Stimulated activated CD4-positive, alpha-beta T cell treated with anti-CD3 and anti-CD28 coated beads, Interleukin-1b, Interleukin-23, amount 100 ng/mL, for 24 hours (primary cell): ENCODE measurements at regions not wholly inside any gene's neighbourhood (a gene's known extent, or its start where the extent isn't known, plus 50 kb on each side); places are given as distances from the start of the nearest gene placed in this dataset.
"Not testable (repeated sequence)": the region's sequence is repeated elsewhere in the genome, so short reads cannot be mapped to it uniquely, and the experiment has no call there.

Experiments used
- DNase-seq, 4 experiments: peaks; one replicate each; pipeline ENCODE4 v3.0.0-alpha.2; 2020; ENCODE audit warnings: low read depth in 4 of 4, low spot score in 1 of 4

DNA sequence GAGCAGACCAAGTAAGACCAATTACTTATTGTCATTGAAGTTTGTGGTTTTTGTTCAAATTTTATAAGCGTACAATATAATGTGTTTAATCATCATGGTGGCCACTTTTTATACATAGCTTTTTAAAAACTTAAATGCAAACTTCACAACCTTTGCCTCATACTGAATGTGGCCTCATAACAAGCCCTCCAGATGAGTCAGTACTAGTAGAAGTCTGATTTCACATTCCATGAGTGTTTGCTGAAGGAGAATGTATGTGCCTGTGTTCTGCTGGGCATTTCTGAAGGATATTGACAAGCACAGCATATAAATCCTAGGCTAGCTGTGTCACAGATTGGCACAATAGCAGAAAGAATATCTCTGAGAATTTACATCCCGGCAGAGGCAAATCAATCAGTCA, 506.4 kb downstream of the TUBA3C start:
- DNase-seq = not testable (repeated sequence)

DNA sequence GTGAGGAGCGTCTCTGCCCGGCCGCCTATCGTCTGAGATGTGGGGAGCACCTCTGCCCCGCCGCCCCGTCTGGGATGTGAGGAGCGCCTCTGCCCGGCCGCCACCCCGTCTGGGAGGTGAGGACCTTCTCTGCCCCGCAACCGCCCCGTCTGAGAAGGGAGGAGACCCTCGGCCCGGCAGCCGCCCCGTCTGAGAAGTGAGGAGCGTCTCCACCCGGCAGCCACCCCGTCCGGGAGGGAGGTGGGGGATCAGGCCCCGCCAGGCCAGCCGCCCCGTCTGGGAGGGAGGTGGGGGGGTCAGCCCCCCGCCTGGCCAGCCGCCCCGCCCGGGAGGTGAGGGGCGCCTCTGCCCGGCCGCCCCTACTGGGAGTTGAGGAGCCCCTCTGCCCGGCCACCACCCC, 507.8 kb downstream of the TUBA3C start:
- DNase-seq = not testable (repeated sequence)

DNA sequence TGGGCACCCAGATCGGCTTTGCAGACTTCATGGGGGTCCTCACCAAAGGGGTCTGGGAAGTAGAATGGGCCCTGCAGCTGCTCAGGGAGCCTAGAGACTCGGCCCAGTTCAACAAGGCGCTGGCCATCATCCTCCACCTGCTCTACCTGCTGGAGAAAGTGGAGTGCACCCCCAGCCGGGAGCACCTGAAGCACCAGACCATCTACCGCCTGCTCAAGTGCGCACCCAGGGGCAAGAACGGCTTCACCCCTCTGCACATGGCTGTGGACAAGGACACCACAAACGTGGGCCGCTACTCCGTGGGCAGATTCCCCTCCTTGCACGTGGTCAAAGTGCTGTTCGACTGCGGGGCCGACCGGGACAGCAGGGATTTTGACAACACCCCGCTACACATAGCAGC, 515.0 kb downstream of the TUBA3C start:
- DNase-seq = not testable (repeated sequence)

DNA sequence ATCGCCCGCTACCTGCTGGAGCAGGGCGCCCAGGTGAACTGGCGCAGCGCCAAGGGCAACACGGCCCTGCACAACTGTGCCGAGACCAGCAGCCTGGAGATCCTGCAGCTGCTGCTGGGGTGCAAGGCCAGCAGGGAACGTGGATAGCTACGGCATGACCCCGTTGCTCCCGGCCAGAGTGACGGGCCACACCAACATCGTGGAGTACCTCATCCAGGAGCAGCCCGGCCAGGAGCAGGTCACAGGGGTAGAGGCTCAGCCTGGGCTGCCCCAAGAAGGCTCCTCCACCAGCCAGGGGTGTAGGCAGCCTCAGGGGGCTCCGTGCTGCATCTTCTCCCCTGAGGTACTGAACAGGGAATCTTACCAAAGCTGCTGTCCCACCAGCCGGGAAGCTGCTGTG, 515.9 kb downstream of the TUBA3C start:
- DNase-seq = not testable (repeated sequence)

DNA sequence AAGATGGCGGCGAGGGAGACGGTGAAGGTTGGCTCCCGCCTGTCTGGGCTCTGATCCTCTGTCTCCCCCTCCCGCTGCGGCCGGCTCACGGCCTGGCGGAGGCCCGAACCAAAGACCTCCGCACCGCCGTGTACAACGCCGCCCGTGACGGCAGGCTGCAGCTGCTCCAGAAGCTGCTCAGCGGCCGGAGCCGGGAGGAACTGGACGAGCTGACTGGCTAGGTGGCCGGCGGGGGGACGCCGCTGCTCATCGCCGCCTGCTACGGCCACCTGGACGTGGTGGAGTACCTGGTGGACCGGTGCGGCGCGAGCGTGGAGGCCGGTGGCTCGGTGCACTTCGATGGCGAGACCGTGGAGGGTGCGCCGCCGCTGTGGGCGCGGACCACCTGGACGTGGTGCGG, 516.5 kb downstream of the TUBA3C start:
- not testable (repeated sequence) for DNase-seq

DNA sequence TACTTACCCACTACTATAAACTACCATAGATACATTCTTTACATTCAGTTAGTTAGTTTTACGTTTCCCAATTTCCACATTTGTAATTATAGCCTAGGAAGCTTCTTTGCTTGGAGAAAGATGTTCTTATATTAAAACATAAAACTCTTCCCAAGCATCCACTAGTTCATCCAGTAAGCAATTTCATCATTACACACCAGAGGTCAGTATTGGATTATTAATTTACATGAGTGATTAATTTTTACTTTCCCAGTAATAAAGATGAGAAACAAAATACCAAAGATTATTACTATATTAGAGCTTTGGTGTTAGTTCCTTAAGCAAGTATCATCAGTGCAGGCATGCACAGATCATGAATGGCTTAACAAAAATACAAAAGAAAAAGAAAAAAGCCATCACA, 518.4 kb downstream of the TUBA3C start:
- not testable (repeated sequence) for DNase-seq

DNA sequence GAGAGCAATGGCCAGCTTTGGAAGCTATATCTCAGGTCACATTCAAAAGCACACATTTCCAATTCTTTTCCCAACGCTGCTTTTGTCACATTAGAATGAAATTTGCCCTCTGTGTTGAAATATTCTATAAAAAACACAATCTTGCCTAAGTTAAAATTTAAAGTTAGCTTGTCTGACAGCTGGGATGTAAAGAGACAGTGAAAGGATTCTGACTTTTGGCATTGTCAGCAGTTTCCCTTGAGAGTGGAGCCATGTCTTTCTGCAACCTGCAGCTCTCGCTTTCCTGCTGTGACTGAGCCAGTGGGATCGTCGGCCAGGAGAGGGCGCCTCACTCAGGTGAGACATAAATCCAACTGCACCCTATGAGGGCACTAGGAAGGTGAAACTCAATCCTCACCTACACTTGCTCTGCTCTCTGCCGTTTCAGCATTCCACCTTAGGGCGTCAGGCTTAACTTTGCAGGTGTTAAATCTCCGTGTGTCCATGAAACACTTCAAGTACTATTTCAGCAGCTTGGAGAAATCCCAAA, 537.9 kb downstream of the TUBA3C start:
- DNase-seq = peak in 2 of 4 experiments; percentile 1

DNA sequence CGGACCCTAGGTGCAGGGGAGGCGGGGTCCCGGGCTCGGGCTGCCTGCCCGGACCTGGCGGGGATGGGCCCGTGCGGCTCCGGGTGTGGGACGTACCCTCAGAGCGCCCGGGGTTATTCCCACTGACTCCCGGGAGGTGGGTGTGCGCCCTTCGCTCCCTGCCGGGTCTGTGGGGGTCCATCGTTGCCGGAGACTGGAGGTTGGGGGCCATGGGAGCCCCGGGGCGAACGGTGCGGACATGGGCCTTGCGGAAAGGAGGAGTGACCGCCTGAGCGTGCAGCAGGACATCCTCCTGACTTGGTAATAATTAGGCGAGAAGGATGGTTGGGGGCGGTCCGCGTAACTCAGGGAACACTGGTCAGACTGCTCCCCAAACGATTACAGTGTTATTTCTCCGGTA, 552.7 kb downstream of the TUBA3C start:
- DNase-seq = not testable (repeated sequence)

DNA sequence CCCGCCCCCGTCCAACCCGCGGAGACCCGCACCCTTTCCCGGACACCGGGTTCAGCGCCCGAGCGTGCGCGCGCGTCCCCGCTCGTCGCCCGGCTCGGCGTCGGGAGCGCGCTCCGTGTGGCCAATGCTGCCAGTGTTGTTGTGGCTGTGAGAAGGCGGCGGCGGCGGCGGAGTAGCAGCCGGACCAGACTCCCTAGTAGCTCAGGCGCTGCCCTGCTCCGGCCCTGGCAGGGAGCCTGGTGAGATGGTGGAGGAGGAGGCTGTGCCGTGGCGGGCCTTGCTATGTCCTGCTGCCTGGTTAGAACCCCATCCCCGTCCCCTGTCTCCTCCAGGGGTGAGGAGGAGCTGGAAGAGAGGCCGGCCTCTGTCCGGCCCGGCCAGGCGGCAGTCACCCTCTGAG, 553.2 kb downstream of the TUBA3C start:
- no peak for DNase-seq

DNA sequence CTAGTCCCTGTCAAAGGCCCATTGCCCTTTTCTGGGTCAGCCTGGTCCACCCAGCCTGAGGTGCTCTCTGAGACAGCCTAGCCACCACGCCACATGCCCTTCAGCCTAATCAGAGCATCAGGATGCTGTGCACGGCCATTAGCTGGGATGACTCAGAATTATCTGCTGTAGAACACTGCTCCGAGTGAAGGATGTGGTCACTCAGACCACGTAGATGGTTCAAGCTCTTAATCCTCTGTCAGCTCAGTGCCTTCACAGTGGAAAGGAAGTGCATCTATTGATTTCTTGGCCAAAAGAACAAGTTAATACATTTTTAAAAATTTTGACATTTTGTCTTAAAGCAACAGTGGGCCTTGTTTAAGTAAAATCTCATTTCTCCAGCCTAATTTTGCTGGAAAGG, 557.6 kb downstream of the TUBA3C start:
- DNase-seq = not testable (repeated sequence)

DNA sequence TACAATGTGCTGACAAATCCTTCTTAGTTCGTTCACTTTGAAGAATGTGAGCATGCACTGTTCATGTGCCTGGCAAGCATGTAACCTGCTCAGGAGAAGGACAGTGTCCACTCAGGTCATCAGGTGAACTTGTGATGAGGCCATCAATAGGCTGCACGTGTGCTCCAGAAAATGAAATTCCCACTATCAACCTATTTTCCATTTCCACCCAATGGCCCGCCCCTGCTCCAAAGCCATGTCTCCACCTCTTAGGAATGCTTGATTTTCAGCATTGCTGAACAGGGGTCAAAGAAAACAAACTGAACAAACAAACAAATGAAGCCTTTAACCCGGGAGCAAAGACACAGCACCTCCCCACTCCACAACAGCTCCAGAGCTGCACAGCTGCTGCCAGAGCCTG, 563.2 kb downstream of the TUBA3C start:
- DNase-seq = not testable (repeated sequence)

DNA sequence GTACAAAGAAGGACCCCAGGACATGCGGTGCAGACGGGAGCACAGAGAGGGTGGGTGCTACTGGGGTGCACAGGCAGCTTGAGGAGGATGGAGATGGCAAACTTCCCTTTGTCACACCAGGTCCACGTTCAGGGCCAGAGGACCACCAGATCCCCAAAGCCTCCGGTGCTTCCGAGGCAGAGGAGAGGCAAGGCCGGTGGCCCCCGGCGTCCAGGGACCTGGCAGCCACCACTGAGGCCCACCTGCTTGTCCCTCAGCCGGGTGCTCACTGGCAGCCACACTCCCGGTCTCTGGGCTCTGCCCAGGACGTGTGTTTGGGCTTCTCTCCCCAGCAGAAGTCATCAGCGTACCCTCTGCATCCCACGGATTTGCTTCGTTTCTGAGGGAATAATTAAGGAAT, 571.1 kb downstream of the TUBA3C start:
- not testable (repeated sequence) for DNase-seq

DNA sequence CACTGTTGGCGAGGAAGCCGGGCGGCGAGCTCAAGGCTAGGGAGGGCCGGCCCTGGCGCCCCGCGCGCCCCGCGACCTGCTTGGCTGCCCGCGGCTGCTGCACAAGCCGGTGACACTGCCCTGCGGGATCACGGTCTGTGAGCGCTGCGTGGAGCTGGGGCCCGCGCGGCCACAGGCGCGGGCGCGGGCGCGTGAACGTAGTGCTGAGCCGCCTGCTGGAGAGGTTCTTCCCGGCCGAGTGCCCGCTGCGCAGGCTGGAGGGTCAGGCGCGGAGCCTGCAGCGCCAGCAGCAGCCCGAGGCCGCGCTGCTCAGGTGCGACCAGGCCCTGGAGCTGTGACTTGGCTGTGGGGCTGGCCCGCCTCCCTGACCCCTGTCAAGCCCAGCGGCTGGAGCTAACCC, 572.3 kb downstream of the TUBA3C start:
- DNase-seq = not testable (repeated sequence)

DNA sequence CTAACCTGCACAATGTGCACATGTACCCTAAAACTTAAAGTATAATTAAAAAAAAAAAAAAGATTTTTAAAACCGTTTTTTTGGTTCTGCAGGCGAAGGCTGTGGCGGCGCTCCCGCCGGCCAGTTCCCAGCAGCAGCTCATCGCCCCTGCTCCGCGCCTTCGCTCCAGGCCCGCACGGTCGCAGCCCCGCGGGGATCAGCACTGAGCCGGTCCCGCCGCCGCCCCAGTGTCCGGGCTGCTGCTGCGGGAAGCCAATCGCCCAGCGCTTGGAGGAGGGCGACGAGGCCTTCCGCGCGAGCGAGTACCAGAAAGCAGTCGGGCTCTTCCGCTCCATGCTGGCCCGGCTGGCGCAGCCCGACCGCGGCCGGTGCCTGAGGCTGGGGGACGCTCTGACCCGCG, 572.8 kb downstream of the TUBA3C start:
- DNase-seq = not testable (repeated sequence)

DNA sequence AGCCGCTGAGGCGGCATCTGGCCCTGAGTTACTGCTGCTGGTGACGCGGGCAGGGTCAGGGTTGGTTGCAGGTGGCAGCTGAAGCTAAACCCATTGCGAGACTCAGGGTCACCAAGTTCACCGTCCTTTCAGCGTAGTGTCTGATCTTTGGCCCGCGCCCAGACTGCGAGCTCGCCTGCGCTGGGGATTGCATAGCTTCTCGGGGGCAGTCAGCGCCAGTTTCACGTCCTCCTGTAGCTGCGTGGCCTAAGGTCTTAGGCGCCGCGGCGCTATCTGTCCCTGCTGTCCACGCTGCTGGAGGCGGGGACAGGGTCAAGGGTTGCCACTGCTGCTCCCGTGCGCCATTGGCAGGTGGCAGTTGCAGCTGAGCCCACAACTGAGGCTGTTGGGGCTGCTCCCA, 581.3 kb downstream of the TUBA3C start:
- not testable (repeated sequence) for DNase-seq

DNA sequence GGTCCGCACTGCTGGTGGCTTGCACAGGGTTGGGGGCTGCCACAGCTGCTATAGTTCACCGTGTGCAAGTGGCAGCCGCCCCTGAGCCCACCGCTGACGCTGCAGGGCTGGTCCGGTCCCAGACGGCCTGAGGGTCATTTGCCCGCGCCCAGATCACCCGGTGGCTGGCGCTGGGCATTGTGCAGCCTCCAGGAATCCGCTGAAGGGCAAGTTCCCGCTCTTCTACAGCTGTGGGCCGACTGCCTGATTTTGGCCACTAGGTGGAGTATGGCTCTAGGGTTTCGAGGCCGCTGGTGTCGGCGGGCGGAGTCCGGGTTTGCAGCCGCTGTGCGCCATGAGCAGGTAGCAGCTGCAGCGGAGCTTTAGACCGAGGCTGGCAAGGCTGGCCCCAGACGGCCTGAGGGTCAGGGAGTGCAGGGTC, 581.8 kb downstream of the TUBA3C start:
- not testable (repeated sequence) for DNase-seq

DNA sequence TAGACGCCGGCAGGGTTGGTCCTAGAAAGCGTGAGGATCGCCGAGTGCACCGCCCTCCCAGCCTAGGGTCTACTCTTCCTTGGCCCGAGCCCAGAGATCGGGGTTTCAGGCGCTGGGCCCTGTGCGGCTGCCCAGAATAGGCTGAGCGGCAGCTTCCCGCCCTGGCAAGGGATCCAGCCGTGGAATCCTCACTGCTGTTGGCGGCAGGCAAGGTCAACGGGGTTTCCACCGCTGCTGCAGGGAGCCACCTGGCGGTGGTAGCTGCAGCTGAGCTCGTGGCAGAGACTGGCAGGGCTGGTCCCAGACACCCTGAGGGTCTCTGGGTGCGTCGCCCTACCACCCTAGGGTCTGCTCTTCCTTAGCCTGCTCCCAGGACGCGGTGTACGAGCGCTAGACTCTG, 583.1 kb downstream of the TUBA3C start:
- not testable (repeated sequence) for DNase-seq

DNA sequence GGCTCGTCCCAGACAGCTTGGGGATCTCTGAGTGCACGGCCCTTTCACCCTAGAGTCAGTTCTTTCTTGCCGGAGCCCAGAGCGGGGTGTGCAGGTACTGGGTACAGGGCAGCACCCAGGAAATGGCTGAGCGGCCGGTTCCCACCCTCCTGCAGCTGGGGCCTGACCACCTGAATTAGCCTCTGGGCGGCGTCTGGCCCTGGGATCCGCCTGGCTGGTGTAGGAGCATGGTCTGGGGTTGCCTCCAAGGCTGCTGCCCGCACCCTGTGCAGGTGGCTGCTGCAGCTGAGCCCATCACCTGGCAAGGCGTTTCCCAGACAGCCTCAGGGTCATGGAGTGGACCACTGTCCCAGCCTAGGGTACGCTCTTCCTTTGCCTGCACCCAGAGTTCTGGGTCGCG, 583.7 kb downstream of the TUBA3C start:
- DNase-seq = not testable (repeated sequence)

DNA sequence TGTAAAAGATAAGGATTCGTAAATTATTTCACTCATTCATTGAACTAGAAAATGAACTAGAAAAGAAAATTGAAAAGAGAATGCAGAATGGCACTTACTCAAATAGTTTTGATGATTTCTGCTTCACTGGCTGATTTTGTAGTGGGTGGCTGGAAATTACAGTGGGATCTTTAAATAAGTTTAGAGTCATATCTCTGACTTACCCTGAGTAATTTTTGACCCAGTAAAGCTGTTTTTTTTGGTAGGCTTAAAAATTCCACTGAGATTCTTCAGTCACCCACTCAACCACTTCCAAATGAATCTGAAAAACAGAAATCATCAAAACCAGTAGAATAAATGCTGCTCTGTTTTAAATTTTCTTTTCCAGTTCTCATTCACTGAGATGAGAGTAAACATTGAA, 604.5 kb downstream of the TUBA3C start:
- not testable (repeated sequence) for DNase-seq

DNA sequence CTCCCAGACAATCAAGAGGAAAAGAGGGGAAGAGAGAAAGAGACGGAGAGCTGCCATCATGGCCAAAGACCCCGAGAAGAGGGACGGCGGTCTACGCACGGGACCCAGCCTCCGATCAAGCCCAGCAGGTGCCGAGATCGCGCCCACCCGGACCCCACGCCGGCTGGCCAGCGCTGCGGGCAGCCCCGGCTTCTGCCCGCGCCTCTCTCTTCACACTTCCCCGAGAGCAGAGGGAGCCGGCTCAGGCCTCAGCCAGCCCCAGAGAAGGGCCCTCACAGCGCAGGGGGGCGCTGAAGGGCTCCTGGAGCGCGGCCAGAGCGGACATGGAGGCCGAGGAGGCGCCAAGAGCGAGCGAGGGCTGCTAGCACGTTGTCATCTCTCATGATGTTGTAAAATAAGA, 613.7 kb downstream of the TUBA3C start:
- DNase-seq = not testable (repeated sequence)
